ENCODE measurements at regions not wholly inside any gene's neighbourhood (a gene's known extent, or its start where the extent isn't known, plus 50 kb on each side); places are given as distances from the start of the nearest gene placed in this dataset.

GRCh38 chr12:103178366-103179080 lies 221.0 kb downstream of the ASCL1 start:
- TF ChIP-seq RAD21 (IDR thresholded peaks at IDR 0.05; ENCODE audit: low read depth) (no peak), FOXM1 (IDR thresholded peaks at IDR 0.05; ENCODE audit: borderline replicate concordance, low read depth) (no peak), CREB1 (IDR thresholded peaks at IDR 0.05; ENCODE audit: low read depth) (no peak), MAX (IDR thresholded peaks at IDR 0.05) (no peak), TEAD4 (IDR thresholded peaks at IDR 0.05) (no peak)
- TF ChIP-seq, protein P1, sequence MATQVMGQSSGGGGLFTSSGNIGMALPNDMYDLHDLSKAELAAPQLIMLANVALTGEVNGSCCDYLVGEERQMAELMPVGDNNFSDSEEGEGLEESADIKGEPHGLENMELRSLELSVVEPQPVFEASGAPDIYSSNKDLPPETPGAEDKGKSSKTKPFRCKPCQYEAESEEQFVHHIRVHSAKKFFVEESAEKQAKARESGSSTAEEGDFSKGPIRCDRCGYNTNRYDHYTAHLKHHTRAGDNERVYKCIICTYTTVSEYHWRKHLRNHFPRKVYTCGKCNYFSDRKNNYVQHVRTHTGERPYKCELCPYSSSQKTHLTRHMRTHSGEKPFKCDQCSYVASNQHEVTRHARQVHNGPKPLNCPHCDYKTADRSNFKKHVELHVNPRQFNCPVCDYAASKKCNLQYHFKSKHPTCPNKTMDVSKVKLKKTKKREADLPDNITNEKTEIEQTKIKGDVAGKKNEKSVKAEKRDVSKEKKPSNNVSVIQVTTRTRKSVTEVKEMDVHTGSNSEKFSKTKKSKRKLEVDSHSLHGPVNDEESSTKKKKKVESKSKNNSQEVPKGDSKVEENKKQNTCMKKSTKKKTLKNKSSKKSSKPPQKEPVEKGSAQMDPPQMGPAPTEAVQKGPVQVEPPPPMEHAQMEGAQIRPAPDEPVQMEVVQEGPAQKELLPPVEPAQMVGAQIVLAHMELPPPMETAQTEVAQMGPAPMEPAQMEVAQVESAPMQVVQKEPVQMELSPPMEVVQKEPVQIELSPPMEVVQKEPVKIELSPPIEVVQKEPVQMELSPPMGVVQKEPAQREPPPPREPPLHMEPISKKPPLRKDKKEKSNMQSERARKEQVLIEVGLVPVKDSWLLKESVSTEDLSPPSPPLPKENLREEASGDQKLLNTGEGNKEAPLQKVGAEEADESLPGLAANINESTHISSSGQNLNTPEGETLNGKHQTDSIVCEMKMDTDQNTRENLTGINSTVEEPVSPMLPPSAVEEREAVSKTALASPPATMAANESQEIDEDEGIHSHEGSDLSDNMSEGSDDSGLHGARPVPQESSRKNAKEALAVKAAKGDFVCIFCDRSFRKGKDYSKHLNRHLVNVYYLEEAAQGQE (IDR thresholded peaks at IDR 0.05; ENCODE audit: low read depth), result no peak

GRCh38 chr12:103181366-103182152 lies 224.1 kb downstream of the ASCL1 start:
- TF ChIP-seq YY1 (IDR thresholded peaks at IDR 0.05; ENCODE audit: low read depth) (no peak), TAF1 (IDR thresholded peaks at IDR 0.05; ENCODE audit: low read depth) (no peak), CEBPB (IDR thresholded peaks at IDR 0.05) (no peak), USF1 (IDR thresholded peaks at IDR 0.05) (no peak), RAD21 (IDR thresholded peaks at IDR 0.05; ENCODE audit: low read depth) (no peak), ZBTB7A (IDR thresholded peaks at IDR 0.05; ENCODE audit: low read depth) (no peak), EGR1 (IDR thresholded peaks at IDR 0.05) (no peak)

DNA sequence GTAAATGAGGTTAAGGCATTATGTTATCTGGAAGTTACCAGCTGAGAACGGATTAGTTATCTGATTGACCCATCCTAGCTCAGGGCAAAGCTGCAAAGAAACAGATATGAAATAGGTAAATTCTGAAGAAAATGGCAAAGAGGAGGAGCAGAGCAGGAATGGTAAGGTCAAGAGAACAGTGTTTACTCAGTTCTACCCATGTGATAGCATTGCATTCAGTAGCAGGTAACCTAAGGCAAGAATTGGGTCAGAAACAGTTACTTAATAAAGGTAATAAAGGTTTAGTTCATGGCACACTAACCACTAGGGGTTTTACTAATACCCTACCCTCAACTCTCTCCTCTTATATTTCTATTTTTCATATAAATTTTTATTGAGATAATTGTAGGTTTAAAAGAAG lies 224.8 kb downstream of the ASCL1 start:
- no peak for TF ChIP-seq EGR1 (IDR thresholded peaks at IDR 0.05)

DNA sequence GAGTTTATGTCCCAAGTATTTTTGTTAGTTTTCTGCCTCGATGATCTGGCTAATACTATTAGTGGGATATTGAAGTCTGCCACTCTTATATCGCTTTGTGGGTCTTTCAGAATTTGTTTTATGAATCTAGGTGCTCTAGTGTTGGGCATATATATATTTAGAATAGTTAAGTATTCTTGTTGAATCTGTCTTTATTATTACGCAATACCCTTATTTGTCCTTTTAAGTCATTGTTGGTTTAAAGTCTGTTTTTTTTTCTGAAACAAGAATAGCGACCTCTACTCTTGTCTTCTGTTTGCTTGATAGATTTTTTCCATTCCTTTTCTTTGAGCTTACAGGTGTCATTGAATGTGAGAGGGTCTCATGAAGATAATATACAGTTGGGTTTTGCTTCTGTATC lies 239.0 kb downstream of the ASCL1 start:
- no peak for TF ChIP-seq CEBPB (IDR thresholded peaks at IDR 0.05)
- TF ChIP-seq RAD21 (IDR thresholded peaks at IDR 0.05; ENCODE audit: low read depth), result no peak
- TF ChIP-seq ZBTB7A (IDR thresholded peaks at IDR 0.05; ENCODE audit: low read depth), result no peak
- TF ChIP-seq USF1 (IDR thresholded peaks at IDR 0.05), result no peak
- TF ChIP-seq EGR1 (IDR thresholded peaks at IDR 0.05), result no peak
- TF ChIP-seq TCF12 (IDR thresholded peaks at IDR 0.05; ENCODE audit: low read depth), result no peak
- TF ChIP-seq, protein P1 (IDR thresholded peaks at IDR 0.05; ENCODE audit: low read depth), result no peak
- no peak for TF ChIP-seq YY1 (IDR thresholded peaks at IDR 0.05; ENCODE audit: low read depth)
- no peak for TF ChIP-seq CREB1 (IDR thresholded peaks at IDR 0.05; ENCODE audit: low read depth)
- TF ChIP-seq FOXM1 (IDR thresholded peaks at IDR 0.05; ENCODE audit: borderline replicate concordance, low read depth), result no peak
- no peak for TF ChIP-seq MAX (IDR thresholded peaks at IDR 0.05)
- TF ChIP-seq TEAD4 (IDR thresholded peaks at IDR 0.05), result no peak

DNA sequence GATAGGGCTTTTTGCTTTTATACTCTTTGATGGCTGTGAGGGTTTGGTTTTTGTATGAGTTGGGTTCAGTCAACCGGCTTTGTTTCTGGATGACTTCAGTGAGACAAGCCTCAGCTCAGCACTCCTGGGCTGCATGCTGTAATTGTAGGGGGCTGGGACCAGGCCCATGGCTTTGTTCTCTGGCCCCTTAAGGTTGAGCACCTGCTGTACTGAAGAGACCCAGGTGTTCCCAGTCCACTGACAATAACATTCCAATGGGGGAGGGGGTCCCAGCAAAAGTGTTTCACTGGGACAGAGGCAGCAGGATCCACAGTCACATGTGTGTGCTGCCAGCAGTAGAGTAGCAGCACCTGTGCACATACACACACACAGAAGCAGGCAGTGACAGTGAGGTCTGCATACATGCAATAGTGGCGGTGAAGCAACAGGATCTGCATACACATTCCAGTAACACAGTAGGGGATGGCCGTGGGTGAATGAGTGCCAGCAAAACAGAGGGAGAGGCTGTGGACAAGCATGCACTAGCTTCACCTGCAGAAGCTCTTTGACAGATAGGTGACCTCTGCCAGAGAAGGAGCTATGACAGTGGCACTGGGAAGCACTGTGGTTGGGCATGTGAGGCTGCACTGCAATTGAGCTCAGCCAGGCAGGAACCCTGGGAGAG lies 240.4 kb downstream of the ASCL1 start:
- TF ChIP-seq, protein P1 (IDR thresholded peaks at IDR 0.05; ENCODE audit: low read depth), result no peak
- TF ChIP-seq USF1 (IDR thresholded peaks at IDR 0.05) (no peak), EGR1 (IDR thresholded peaks at IDR 0.05) (no peak), EP300 (IDR thresholded peaks at IDR 0.05; ENCODE audit: borderline replicate concordance) (no peak), ZBTB7A (IDR thresholded peaks at IDR 0.05; ENCODE audit: low read depth) (no peak), TAF1 (IDR thresholded peaks at IDR 0.05; ENCODE audit: low read depth) (no peak), CREB1 (IDR thresholded peaks at IDR 0.05; ENCODE audit: low read depth) (no peak), TEAD4 (IDR thresholded peaks at IDR 0.05) (no peak), MAX (IDR thresholded peaks at IDR 0.05) (no peak), TCF12 (IDR thresholded peaks at IDR 0.05; ENCODE audit: low read depth) (no peak), YY1 (IDR thresholded peaks at IDR 0.05; ENCODE audit: low read depth) (no peak), NFIC (IDR thresholded peaks at IDR 0.05) (no peak), RAD21 (IDR thresholded peaks at IDR 0.05; ENCODE audit: low read depth) (no peak)

Measured in Ishikawa (cell line).